OCI-LY3 (cell line): ENCODE measurements at regions not wholly inside any gene's neighbourhood (a gene's known extent, or its start where the extent isn't known, plus 50 kb on each side); places are given as distances from the start of the nearest gene placed in this dataset.

Experiments used
- CTCF ChIP-seq: fragments of 200-600, 300-600 bp; sonication (generic); IDR thresholded peaks from 2 replicates; pipeline ENCODE4 v1.5.1; 2014; ENCODE audit warnings: antibody characterized with exemption, low read length, low read depth
- EZH2phosphoT487 ChIP-seq: fragments of 200-600 bp; shearing (Covaris generic); IDR thresholded peaks from 2 replicates; pipeline ENCODE4 v1.6.1; 2018; ENCODE audit warnings: antibody characterized with exemption, mixed run types, low read depth

GRCh38 chr4:17285747-17286146, 226.1 kb downstream of the QDPR start:
- TF ChIP-seq CTCF: no peak
- no peak for TF ChIP-seq EZH2phosphoT487
